Liver (tissue), 8 donors: ENCODE measurements at regions not wholly inside any gene's neighbourhood (a gene's known extent, or its start where the extent isn't known, plus 50 kb on each side); places are given as distances from the start of the nearest gene placed in this dataset.

Experiments used
- DNase-seq: peaks from one replicate; pipeline ENCODE4 v3.0.0-alpha.2; 2017; ENCODE audit warnings: low spot score
- H3K27ac ChIP-seq, 2 donors: one replicate each; pipeline ENCODE4 v1.7.0; 2013; ENCODE audit warnings: inconsistent platforms in 2 of 2, low read length in 2 of 2, control low read depth in 1 of 2, low read depth in 1 of 2, mild to moderate bottlenecking in 1 of 2
- H3K27me3 ChIP-seq, 4 donors: one replicate each; pipeline versions ENCODE4 v1.6.1 to v1.7.0; 2013; ENCODE audit warnings: low read length in 3 of 4, inconsistent platforms in 1 of 4, mild to moderate bottlenecking in 1 of 4, moderate library complexity in 1 of 4; ENCODE audit not compliant: control insufficient read depth in 4 of 4, insufficient read depth in 4 of 4
- H3K36me3 ChIP-seq, 4 donors: one replicate each; pipeline versions ENCODE4 v1.6.1 to v1.7.0; 2013; ENCODE audit warnings: low read length in 3 of 4, mild to moderate bottlenecking in 3 of 4, low read depth in 1 of 4, moderate library complexity in 1 of 4; ENCODE audit not compliant: control insufficient read depth in 4 of 4, insufficient read depth in 3 of 4
- H3K4me1 ChIP-seq, 4 donors: one replicate each; pipeline versions ENCODE4 v1.6.1 to v1.7.0; 2013; ENCODE audit warnings: low read length in 3 of 4, mild to moderate bottlenecking in 3 of 4, moderate library complexity in 1 of 4; ENCODE audit not compliant: control insufficient read depth in 4 of 4, insufficient read depth in 4 of 4
- H3K4me3 ChIP-seq, 3 donors: one replicate each; pipeline versions ENCODE4 v1.6.1 to v1.7.0; 2013; ENCODE audit warnings: low read length in 3 of 3, control low read depth in 1 of 3, low read depth in 1 of 3, mild to moderate bottlenecking in 1 of 3
- H3K9ac ChIP-seq, 2 donors: one replicate each; pipeline ENCODE4 v1.7.0; 2013; ENCODE audit warnings: low read length in 2 of 2, mild to moderate bottlenecking in 2 of 2, moderate library complexity in 2 of 2, control low read depth in 1 of 2, low read depth in 1 of 2
- H3K9me3 ChIP-seq, 4 donors: one replicate each; pipeline versions ENCODE4 v1.6.1 to v1.7.0; 2013; ENCODE audit warnings: low read length in 3 of 4; ENCODE audit not compliant: control insufficient read depth in 4 of 4
- ATF3 ChIP-seq: IDR thresholded peaks from 2 replicates; pipeline ENCODE4 v1.6.1; 2016; ENCODE audit warnings: antibody characterized with exemption
- CTCF ChIP-seq: fragments of 150-350 bp; IDR thresholded peaks from 2 replicates; pipeline ENCODE4 v1.5.1; 2017; ENCODE audit warnings: improper control_type of control experiment, low read depth, low read length; ENCODE audit not compliant: missing input control
- EGR1 ChIP-seq, 2 donors: IDR thresholded peaks; 2 replicates each; pipeline ENCODE4 v1.6.1; 2016 to 2018; ENCODE audit warnings: antibody characterized with exemption in 2 of 2, low read depth in 2 of 2
- FOXA1 ChIP-seq: IDR thresholded peaks from 2 replicates; pipeline ENCODE4 v1.6.1; 2016; ENCODE audit warnings: antibody characterized with exemption
- FOXA2 ChIP-seq: IDR thresholded peaks from 2 replicates; pipeline ENCODE4 v1.6.1; 2016; ENCODE audit warnings: antibody characterized with exemption
- GABPA ChIP-seq, 2 donors: IDR thresholded peaks in 1 of 2; conservative IDR thresholded peaks in 1 of 2; 2 replicates each; pipeline ENCODE4 v1.6.1; 2016; ENCODE audit warnings: antibody characterized with exemption in 2 of 2, mild to moderate bottlenecking in 1 of 2, moderate library complexity in 1 of 2
- HNF4A ChIP-seq, 2 donors: conservative IDR thresholded peaks; 2 replicates each; pipeline ENCODE4 v1.6.1; 2016; ENCODE audit warnings: antibody characterized with exemption in 2 of 2, mild to moderate bottlenecking in 2 of 2
- HNF4G ChIP-seq: IDR thresholded peaks from 2 replicates; pipeline ENCODE4 v1.6.1; 2016; ENCODE audit warnings: antibody characterized with exemption
- JUND ChIP-seq, 2 donors: IDR thresholded peaks; 2 replicates each; pipeline ENCODE4 v1.6.1; 2016; ENCODE audit warnings: antibody characterized with exemption in 2 of 2
- MAX ChIP-seq: IDR thresholded peaks from 2 replicates; pipeline ENCODE4 v1.6.1; 2016; ENCODE audit warnings: antibody characterized with exemption
- NR2F2 ChIP-seq: IDR thresholded peaks from 2 replicates; pipeline ENCODE4 v1.6.1; 2016; ENCODE audit warnings: antibody characterized with exemption
- RAD21 ChIP-seq, 2 donors: IDR thresholded peaks; 2 replicates each; pipeline ENCODE4 v1.6.1; 2016; ENCODE audit warnings: antibody characterized with exemption in 2 of 2, mild to moderate bottlenecking in 2 of 2
- REST ChIP-seq: IDR thresholded peaks from 2 replicates; pipeline ENCODE4 v1.6.1; 2016; ENCODE audit warnings: antibody characterized with exemption, mild to moderate bottlenecking
- RXRA ChIP-seq, 2 donors: IDR thresholded peaks; 2 replicates each; pipeline ENCODE4 v1.6.1; 2017 to 2018; ENCODE audit warnings: antibody characterized with exemption in 2 of 2, mild to moderate bottlenecking in 1 of 2
- SP1 ChIP-seq: IDR thresholded peaks from 2 replicates; pipeline ENCODE4 v1.6.1; 2018; ENCODE audit warnings: antibody characterized with exemption, mild to moderate bottlenecking
- TAF1 ChIP-seq: conservative IDR thresholded peaks from 2 replicates; pipeline ENCODE4 v1.6.1; 2016; ENCODE audit warnings: antibody characterized with exemption, mild to moderate bottlenecking
- YY1 ChIP-seq: IDR thresholded peaks from 2 replicates; pipeline ENCODE4 v1.6.1; 2016; ENCODE audit warnings: antibody characterized with exemption, mild to moderate bottlenecking
- ZBTB33 ChIP-seq: IDR thresholded peaks from 2 replicates; pipeline ENCODE4 v1.6.1; 2016; ENCODE audit warnings: antibody characterized with exemption
- WGBS: extraction: QIAGEN DNeasy Blood & Tissue Kit; methylation state at CpG from one replicate; pipeline ENCODE4 v1.1.7; 2013; 5-methylcytosine and 5-hydroxymethylcytosine counted together
- donor health status: healthy.
- donor health status: healthy.
- donor health status: healthy.
- donor health status: healthy.
- donor health status: healthy.

- WGBS: 83% methylated on average over 1 of the region's 1 CpG
- DNase-seq: no peak
Measured at GRCh38 chr2:84173041-84173440, 286.0 kb downstream of the SUCLG1 start.

More at GRCh38 chr2:84173041-84173440, 286.0 kb downstream of the SUCLG1 start:
- H3K27me3 ChIP-seq: no peaks in the 10 kb centered on the region
- H3K9me3 ChIP-seq: no peaks in the 10 kb centered on the region
- no peak overlapping the region for H3K9ac ChIP-seq
- TF ChIP-seq HNF4A (conservative IDR thresholded peaks at IDR 0.05): no peak
- TF ChIP-seq SP1: no peak
- no peak for TF ChIP-seq JUND (IDR thresholded peaks at IDR 0.05)
- TF ChIP-seq MAX: no peak
- no peak for TF ChIP-seq REST
- no peak for TF ChIP-seq NR2F2
- no peak for TF ChIP-seq CTCF
- TF ChIP-seq FOXA2: no peak
- TF ChIP-seq EGR1 (IDR thresholded peaks at IDR 0.05; ENCODE audit: low read depth in 2 of 2): no peak
- TF ChIP-seq GABPA (IDR thresholded peaks at IDR 0.05 in 1 of 2, conservative IDR thresholded peaks at IDR 0.05 in 1 of 2): no peak
- no peak for TF ChIP-seq FOXA1
- no peak for TF ChIP-seq TAF1
- TF ChIP-seq YY1: no peak
- no peak for TF ChIP-seq HNF4G
- no peak for TF ChIP-seq RXRA (IDR thresholded peaks at IDR 0.05)
- TF ChIP-seq ZBTB33: no peak
- TF ChIP-seq ATF3: no peak
- TF ChIP-seq RAD21 (IDR thresholded peaks at IDR 0.05): no peak
- H3K36me3 ChIP-seq: no peaks in the 10 kb centered on the region
- no peak overlapping the region for H3K4me3 ChIP-seq
- no peaks in the 10 kb centered on the region for H3K4me1 ChIP-seq
- H3K27ac ChIP-seq: no peak overlapping the region
